ENCODE measurements at regions not wholly inside any gene's neighbourhood (a gene's known extent, or its start where the extent isn't known, plus 50 kb on each side); places are given as distances from the start of the nearest gene placed in this dataset.
"Not testable (repeated sequence)": the region's sequence is repeated elsewhere in the genome, so short reads cannot be mapped to it uniquely, and the experiment has no call there.

DNA sequence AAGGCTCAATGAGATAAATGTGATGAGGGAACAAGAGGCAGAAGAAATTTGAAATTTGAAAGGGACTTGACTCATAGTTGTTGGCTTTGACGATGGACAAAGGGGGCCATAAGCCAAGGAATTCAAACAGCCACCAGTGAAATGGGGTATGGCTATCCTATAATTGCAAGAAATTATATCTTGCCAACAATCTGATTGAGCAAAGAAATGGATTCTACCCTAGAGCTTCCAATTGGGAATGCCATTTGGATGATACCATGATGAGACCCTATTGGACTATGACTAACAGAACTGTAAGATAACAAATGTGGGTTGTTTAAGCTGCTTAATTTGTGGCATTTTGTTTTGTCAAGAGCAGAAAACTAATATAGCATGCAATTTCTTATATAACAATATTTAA lies 270.1 kb upstream of the ARSJ start:
- no peak for DNase-seq (ENCODE audit: low spot score)

DNA sequence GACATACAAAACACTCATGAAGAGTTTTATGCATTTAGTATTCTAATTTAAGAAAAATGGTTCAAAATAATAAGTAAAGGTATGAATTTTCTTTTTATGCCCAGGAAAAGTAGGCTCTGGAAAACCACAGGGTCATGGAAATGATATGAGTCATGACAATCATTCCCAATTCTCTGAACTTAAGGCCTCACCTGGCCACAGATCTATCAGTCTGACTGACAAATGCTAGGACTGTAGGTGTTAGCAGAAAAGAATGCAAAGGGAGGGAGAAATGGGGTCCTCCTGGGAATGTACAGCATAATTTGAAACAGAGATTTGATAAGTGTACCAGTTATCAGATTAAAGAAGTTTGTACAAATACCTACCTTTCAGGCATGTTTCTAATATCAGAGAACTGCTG lies 270.5 kb upstream of the ARSJ start:
- DNase-seq (ENCODE audit: low spot score): no peak

GRCh38 chr4:114250439-114250891 lies 271.0 kb upstream of the ARSJ start:
- DNase-seq (ENCODE audit: low spot score): no peak

- no peak for DNase-seq (ENCODE audit: low spot score)
Observed at GRCh38 chr4:114251020-114251419, 271.6 kb upstream of the ARSJ start.

GRCh38 chr4:114252499-114252898 lies 273.1 kb upstream of the ARSJ start:
- no peak for DNase-seq (ENCODE audit: low spot score)

GRCh38 chr4:114257501-114257900 lies 278.1 kb upstream of the ARSJ start:
- DNase-seq (ENCODE audit: low spot score): no peak

GRCh38 chr4:114262421-114262820 lies 283.0 kb upstream of the ARSJ start:
- not testable (repeated sequence) for DNase-seq (ENCODE audit: low spot score)

DNA sequence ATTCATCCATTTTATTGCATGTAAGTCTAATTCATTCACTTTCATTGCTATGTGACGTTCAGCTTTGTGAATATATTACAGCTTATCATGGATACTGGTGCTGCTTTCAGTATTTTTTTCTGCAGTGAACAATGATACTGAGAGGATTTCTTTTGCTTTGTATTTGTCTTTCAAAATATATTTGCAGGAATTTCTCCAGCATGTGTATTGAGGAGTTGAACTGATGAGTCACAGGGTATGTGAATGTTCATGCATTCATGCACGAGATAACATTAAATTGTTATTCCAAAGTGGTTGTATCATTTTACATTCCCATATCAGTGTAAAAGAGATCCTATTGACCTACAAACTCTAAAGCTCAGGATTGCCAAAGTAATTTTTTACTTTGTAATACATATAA lies 283.8 kb upstream of the ARSJ start:
- DNase-seq (ENCODE audit: low spot score): no peak

- no peak for DNase-seq (ENCODE audit: low spot score)
Observed at GRCh38 chr4:114264452-114264851, 285.0 kb upstream of the ARSJ start.

- DNase-seq (ENCODE audit: low spot score): no peak
Observed at GRCh38 chr4:114264877-114265291, 285.4 kb upstream of the ARSJ start.

- DNase-seq (ENCODE audit: low spot score): no peak
Observed at GRCh38 chr4:114265342-114265741, 285.9 kb upstream of the ARSJ start.

DNA sequence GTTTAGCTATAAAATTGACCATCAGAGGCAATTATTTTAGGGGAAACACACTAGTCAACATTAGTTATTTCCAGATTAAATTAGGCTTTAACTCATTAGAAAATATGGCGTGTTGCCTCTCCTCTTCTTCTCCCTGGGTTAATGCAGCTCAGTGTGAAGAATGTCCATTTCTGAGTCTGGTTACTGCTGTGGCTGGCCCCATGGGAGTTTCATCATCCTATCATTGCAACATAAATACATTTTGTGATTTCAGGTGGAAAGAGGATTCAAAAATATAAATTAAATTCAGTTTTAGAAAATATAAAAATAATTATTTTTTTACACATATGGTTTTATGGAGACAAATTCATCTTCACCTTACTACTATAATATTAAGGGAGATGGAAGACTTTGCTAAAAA lies 288.5 kb upstream of the ARSJ start:
- no peak for DNase-seq (ENCODE audit: low spot score)

- no peak for DNase-seq (ENCODE audit: low spot score)
Observed at GRCh38 chr4:114271031-114271430, 291.6 kb upstream of the ARSJ start.

DNA sequence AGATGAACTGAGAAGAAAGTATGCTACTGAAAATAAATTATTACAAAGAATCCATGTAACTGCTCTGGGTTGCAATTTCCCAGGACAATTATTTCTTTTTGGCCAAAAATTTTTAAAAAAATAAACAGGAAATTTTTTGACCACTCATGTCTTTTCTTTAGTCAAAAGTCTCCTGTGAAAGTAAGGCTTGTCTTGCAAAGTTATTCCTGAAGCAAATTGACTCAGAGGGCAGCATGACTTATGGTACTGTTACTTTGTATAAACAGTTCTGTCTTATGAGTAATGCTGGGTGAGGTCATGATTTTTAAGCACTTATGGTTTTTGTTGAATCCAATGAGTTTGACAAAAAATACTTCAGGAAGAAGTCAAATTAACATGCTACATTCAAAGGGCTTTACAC lies 292.8 kb upstream of the ARSJ start:
- DNase-seq (ENCODE audit: low spot score): no peak

DNA sequence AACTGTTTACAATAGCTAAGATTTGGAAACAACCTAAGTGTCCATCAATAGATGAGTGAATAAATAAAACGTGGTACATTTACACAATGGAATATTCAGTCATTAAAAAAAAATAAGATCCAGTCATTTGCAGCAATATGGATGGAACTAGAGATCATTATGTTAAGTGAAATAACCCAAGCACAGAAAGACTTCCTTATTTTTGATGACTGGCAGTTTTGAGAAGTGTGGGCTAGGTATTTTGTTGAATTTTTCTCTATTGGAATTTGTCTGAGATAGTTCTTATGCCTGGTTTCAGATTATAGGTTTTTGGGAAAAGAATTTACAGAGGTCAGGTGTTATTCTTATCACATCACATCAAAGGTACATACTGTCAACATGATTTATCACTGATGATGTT lies 293.8 kb upstream of the ARSJ start:
- DNase-seq (ENCODE audit: low spot score): no peak

DNA sequence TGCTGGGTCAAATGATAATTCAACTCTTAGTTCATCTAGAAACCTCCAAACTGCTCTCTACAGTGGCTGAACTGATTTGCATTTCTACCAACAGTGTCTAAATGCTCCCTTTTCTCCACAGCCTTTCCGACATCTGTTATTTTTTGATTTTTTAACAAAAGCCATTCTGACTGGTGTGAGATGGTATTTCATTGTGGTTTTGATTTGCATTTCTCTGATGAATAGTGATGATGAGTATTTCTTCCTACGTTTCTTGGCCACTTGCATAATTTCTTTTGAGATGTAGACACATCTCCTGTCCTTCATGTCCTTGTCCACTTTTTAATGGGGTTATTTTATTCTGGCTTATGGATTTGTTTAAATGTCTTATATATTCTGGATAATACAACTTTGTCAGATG lies 298.2 kb upstream of the ARSJ start:
- no peak for DNase-seq (ENCODE audit: low spot score)

DNA sequence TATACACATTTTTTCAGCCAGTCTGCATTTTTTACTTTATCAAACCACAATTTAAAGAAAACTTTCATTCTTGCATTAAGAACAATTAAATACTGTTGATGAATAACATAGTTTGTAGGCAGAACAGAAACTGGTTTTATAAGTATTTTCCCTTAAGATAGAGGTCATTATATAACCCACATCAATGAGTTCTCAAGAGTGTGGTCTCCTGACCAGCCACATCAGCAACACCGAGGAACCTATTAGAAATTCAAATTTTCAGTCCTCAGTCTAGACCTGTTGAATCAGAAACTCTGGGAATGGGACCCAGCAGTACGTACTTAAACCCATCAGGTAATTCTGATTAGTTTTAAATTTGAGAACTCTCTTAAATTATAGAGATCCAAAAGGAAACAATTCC lies 299.6 kb upstream of the ARSJ start:
- DNase-seq (ENCODE audit: low spot score): no peak

- DNase-seq (ENCODE audit: low spot score): no peak
Observed at GRCh38 chr4:114279711-114280110, 300.3 kb upstream of the ARSJ start.

DNA sequence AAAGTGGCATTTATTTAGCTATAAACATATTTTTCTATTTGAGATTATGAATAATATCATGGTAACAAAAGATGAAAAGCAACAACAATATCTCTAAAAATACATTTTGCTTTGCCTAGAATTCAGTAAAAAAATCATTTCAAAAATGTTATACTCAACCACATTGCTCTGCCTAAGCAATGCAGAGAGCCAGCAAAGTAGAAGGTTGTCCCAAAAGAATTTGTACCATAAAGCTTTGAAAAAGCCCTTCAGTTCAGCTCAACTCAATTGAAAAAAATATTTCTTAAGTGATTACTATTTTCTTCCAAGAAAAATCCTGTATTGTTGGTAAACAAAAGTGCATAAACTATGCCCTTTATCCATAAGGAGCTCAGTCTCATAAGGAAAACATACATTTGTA lies 301.2 kb upstream of the ARSJ start:
- no peak for DNase-seq (ENCODE audit: low spot score)

GRCh38 chr4:114281164-114281960 lies 301.9 kb upstream of the ARSJ start:
- DNase-seq (ENCODE audit: low spot score): no peak

GRCh38 chr4:114282937-114283336 lies 303.5 kb upstream of the ARSJ start:
- no peak for DNase-seq (ENCODE audit: low spot score)

- no peak for DNase-seq (ENCODE audit: low spot score)
Observed at GRCh38 chr4:114284629-114285028, 305.2 kb upstream of the ARSJ start.

DNA sequence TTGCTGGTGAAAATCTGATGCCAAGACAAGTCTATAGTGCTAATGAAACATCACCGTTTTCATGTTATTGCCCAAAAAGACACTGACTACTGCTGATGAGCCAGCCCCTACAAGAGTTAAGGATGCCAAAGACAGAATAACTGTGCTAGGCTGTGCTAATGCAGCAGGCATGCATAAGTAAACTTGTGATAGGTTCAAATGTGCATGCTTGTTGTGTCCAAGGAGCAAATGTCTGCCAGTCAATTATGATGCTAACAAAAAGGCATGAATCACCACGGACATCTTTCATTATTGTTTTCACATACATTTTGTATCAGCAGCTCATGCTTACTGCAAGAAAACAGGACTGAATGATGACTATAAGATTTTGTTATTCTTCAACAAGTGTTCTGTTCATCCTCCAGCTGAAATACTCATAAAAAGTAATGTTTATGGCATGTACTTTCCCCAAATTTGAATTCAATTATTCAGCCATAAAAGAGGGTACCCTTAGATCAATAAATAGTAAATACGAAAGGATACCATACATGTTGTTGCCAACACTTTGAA lies 306.9 kb upstream of the ARSJ start:
- no peak for DNase-seq (ENCODE audit: low spot score)

DNA sequence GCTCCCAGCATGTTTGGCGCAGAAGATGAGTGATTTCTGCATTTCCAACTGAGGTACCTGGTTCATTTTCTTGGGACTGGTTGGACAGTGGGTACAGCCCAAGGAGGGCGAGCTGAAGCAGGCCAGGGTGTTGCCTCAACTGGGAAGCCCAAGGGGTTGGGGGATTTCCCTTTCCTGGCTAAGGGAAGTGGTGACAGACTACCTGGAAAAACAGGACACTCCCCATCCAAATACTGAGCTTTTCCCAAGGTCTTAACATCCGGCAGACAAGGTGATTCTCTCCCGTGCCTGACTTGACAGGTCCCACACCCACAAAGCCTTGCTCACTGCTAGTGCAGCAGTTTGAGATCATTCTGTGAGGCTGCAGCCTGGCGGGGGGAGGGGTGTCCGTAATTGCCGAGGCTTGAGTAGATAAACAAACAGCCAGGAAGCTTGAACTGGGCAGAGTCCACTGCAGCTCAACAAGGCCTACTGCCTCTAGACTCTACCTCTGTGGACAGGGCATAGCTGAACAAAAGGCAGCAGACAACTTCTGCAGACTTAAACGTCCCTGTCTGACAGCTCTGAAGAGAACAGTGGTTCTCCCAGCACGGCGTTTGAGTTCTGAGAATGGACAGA lies 307.7 kb upstream of the ARSJ start:
- no peak for DNase-seq (ENCODE audit: low spot score)

Measured in D341Med (cell line).